Spleen (tissue), 11 donors: ENCODE measurements at regions not wholly inside any gene's neighbourhood (a gene's known extent, or its start where the extent isn't known, plus 50 kb on each side); places are given as distances from the start of the nearest gene placed in this dataset.
"Not testable (repeated sequence)": the region's sequence is repeated elsewhere in the genome, so short reads cannot be mapped to it uniquely, and the experiment has no call there.

Experiments used
- DNase-seq: peaks from one replicate; pipeline ENCODE4 v3.0.0-alpha.2; 2020
- H3K27ac ChIP-seq, 8 donors: fragments of 200-600 bp; sonication (generic) in 7 of 8; 1 replicate in 4 of 8; 2 replicates in 4 of 8; pipeline versions ENCODE4 v1.5.0 to v1.8.0; 2016 to 2021; ENCODE audit warnings: inconsistent platforms in 4 of 8, mild to moderate bottlenecking in 4 of 8, moderate library complexity in 1 of 8
- H3K27me3 ChIP-seq, 7 donors: fragments of 200-600 bp; sonication (generic) in 6 of 7; replicated peaks in 1 of 7; 1 replicate in 4 of 7; 2 replicates in 3 of 7; pipeline versions ENCODE4 v1.5.0 to v1.8.0; 2016 to 2021; ENCODE audit warnings: inconsistent platforms in 3 of 7, mild to moderate bottlenecking in 1 of 7
- H3K36me3 ChIP-seq, 6 donors: fragments of 200-600 bp; sonication (generic) in 5 of 6; 1 replicate in 4 of 6; 2 replicates in 2 of 6; pipeline versions ENCODE4 v1.5.0 to v1.8.0; 2016 to 2021; ENCODE audit warnings: inconsistent platforms in 2 of 6
- H3K4me1 ChIP-seq, 6 donors: fragments of 200-600 bp; sonication (generic) in 5 of 6; 1 replicate in 3 of 6; 2 replicates in 3 of 6; pipeline versions ENCODE4 v1.5.0 to v1.8.0; 2016 to 2021; ENCODE audit warnings: inconsistent platforms in 3 of 6
- H3K4me3 ChIP-seq, 8 donors: fragments of 200-600 bp; sonication (generic) in 7 of 8; 1 replicate in 4 of 8; 2 replicates in 4 of 8; pipeline versions ENCODE4 v1.5.0 to v1.8.0; 2016 to 2021; ENCODE audit warnings: inconsistent platforms in 4 of 8, mild to moderate bottlenecking in 4 of 8, moderate library complexity in 2 of 8
- H3K9me3 ChIP-seq, 8 donors: fragments of 200-600 bp; sonication (generic) in 7 of 8; 1 replicate in 4 of 8; 2 replicates in 4 of 8; pipeline versions ENCODE4 v1.5.0 to v1.8.0; 2016 to 2021; ENCODE audit warnings: inconsistent platforms in 4 of 8
- WGBS, 5 donors: extraction: QIAGEN DNeasy Blood & Tissue Kit in 3 of 5; methylation state at CpG; one replicate each; pipeline versions ENCODE4 v1.1.5 to v1.1.7; 2013 to 2018; 5-methylcytosine and 5-hydroxymethylcytosine counted together
- intact Hi-C: fragments of 100-400 bp; cut with DNase I; formaldehyde crosslinking; loops from one replicate; pipeline ENCODE4 v1.15.0; 2023; ENCODE audit warnings: low total_unique reads
- TF ChIP-seq, protein P1 (sequence below), 11 experiments: fragments of 200-600 bp in 7 of 11; fragments of 450-650 bp in 4 of 11; sonication (generic) in 4 of 11; IDR thresholded peaks in 8 of 11; conservative IDR thresholded peaks in 3 of 11; 1 replicate in 7 of 11; 2 replicates in 4 of 11; pipeline versions ENCODE4 v1.4.0 to v1.8.0; 2016 to 2021; ENCODE audit warnings: antibody characterized with exemption in 11 of 11, inconsistent platforms in 4 of 11, mild to moderate bottlenecking in 1 of 11
- donor health status: healthy with polysubstance abuse.
- donor health status: DM: no; HTN: no; CAD: no; lungs with moderate emphysema.
- donor health status: DM: no; HTN: no; CAD: no.
- donor health status: Bipolar disorder and iron deficiency.
- donor health status: healthy.
- donor health status: DM: no; HTN: no; CAD: no.
- donor health status: DM: yes; HTN: yes; CAD: no.

- DNase-seq, H3K36me3 ChIP-seq, H3K4me3 ChIP-seq, H3K9me3 ChIP-seq, H3K27ac ChIP-seq, intact Hi-C loops, H3K4me1 ChIP-seq, H3K27me3 ChIP-seq: not testable (repeated sequence)
- TF ChIP-seq, protein P1, sequence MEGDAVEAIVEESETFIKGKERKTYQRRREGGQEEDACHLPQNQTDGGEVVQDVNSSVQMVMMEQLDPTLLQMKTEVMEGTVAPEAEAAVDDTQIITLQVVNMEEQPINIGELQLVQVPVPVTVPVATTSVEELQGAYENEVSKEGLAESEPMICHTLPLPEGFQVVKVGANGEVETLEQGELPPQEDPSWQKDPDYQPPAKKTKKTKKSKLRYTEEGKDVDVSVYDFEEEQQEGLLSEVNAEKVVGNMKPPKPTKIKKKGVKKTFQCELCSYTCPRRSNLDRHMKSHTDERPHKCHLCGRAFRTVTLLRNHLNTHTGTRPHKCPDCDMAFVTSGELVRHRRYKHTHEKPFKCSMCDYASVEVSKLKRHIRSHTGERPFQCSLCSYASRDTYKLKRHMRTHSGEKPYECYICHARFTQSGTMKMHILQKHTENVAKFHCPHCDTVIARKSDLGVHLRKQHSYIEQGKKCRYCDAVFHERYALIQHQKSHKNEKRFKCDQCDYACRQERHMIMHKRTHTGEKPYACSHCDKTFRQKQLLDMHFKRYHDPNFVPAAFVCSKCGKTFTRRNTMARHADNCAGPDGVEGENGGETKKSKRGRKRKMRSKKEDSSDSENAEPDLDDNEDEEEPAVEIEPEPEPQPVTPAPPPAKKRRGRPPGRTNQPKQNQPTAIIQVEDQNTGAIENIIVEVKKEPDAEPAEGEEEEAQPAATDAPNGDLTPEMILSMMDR (IDR thresholded peaks at IDR 0.05 in 8 of 11, conservative IDR thresholded peaks at IDR 0.05 in 3 of 11) = peak in 7 of 11 experiments; percentile 27 to 52 (median 38)
- WGBS, 5 donors = 0 to 6% (median 2%) methylated on average over 1 to 2 of the region's 2 CpGs
Measured at GRCh38 chr10:47646686-47647273, 116.6 kb downstream of the SYT15B start.

GRCh38 chr10:47626975-47627374 lies 103.5 kb upstream of the AGAP9 start:
- H3K36me3 ChIP-seq, H3K9me3 ChIP-seq, intact Hi-C loops, H3K4me1 ChIP-seq, H3K27me3 ChIP-seq, H3K27ac ChIP-seq, H3K4me3 ChIP-seq, DNase-seq: not testable (repeated sequence)
- 88 to 94% methylated on average over 1 of the region's 1 CpG; no CpG with 5 or more reads in 3 of the 5 donors for WGBS, 5 donors

DNA sequence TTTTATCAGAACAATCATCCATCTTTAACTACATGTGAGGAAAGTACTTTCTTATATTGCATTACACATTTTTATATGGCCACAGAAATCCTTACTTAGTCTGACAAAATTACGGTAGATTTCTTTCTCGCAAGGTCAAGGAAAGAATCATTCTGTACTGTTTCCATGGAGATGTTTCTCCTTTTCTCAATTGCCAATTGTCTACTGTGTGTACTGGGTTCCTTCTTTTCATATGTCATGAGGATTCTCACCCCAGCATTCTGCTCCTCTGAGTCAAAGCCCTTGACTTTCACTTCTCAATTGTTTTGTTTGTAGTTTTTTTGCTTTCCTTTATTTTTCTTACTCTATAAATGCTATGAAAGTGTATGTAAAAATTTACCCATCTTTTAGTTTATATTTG lies 99.3 kb upstream of the AGAP9 start:
- H3K27ac ChIP-seq, intact Hi-C loops, H3K9me3 ChIP-seq, DNase-seq, H3K27me3 ChIP-seq, H3K36me3 ChIP-seq, H3K4me1 ChIP-seq, H3K4me3 ChIP-seq: not testable (repeated sequence)
- 63 to 84% (median 70%) methylated on average over 2 of the region's 2 CpGs for WGBS, 5 donors

DNA sequence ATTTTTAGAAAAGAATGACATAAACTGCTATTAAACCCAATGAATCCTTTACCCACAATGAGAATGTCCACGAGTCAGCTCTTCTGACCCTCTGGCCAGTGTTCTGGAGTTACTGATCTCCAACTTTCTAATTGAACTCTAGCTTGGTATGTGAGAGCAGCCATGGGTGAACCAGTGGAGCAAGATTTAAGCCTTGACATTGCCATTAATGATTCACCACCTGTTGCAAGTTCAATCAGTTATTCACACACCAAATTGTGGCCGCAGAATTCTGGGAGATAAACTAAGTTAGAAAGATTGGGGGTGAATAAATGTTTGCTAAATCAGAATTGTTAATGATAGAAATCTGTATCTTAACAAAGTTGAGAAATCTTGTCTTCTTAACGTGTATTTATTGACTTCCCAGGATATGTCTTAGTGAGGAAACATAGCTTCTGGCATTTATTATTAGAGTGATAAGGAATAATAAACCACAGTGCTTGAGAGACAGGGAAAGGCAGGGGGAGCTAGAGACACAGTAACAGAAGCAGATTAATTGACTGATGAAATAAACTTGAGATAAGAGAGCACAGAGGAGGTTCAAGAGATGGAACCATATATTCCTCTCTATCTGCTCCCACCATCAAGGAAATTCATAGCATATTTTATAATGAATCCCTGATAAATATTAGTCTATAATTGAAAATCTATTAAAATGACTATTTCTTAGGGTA lies 96.0 kb upstream of the AGAP9 start:
- DNase-seq, H3K4me3 ChIP-seq, H3K27me3 ChIP-seq, H3K9me3 ChIP-seq, H3K4me1 ChIP-seq, H3K27ac ChIP-seq, intact Hi-C loops, H3K36me3 ChIP-seq: not testable (repeated sequence)
- 61 to 90% (median 82%) methylated on average over 2 to 3 of the region's 3 CpGs for WGBS, 5 donors

DNA sequence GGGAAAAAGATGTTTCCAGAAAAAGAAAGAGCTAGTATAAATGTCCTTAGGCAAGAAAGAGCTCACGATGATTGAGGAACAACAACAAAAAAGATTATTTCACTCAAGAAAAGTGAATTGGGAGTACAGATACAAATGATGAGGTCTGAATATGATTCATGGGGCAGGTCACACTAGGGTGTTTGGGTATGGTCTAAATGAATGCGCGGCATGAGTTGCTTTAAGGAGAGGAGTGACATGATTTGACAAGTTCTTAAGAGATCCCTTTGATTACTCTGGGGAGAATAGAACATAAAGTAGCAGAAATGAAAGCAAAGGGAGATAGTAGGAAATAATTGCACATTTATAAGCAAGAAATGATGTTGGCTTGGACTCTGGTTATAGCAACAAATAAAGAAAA lies 85.9 kb upstream of the AGAP9 start:
- H3K4me1 ChIP-seq, H3K36me3 ChIP-seq, H3K4me3 ChIP-seq, H3K9me3 ChIP-seq, DNase-seq, H3K27me3 ChIP-seq, intact Hi-C loops, H3K27ac ChIP-seq: not testable (repeated sequence)
- WGBS, 5 donors = 63 to 81% methylated on average over 1 of the region's 3 CpGs; no CpG with 5 or more reads in 3 of the 5 donors

GRCh38 chr10:47605791-47606773 lies 82.6 kb upstream of the AGAP9 start:
- H3K4me3 ChIP-seq, H3K4me1 ChIP-seq, H3K27me3 ChIP-seq, DNase-seq, intact Hi-C loops, H3K36me3 ChIP-seq, H3K27ac ChIP-seq, H3K9me3 ChIP-seq: not testable (repeated sequence)
- 50 to 92% methylated on average over 1 of the region's 1 CpG; no CpG with 5 or more reads in 3 of the 5 donors for WGBS, 5 donors

- H3K27me3 ChIP-seq, DNase-seq, H3K4me3 ChIP-seq, H3K9me3 ChIP-seq, H3K36me3 ChIP-seq, intact Hi-C loops, H3K4me1 ChIP-seq, H3K27ac ChIP-seq: not testable (repeated sequence)
- WGBS, 5 donors = 66 to 95% (median 81%) methylated on average over 2 of the region's 2 CpGs
Measured at GRCh38 chr10:47600604-47601003, 77.2 kb upstream of the AGAP9 start.

GRCh38 chr10:47600127-47600526 lies 76.7 kb upstream of the AGAP9 start:
- H3K4me1 ChIP-seq, H3K4me3 ChIP-seq, intact Hi-C loops, DNase-seq, H3K27ac ChIP-seq, H3K36me3 ChIP-seq, H3K9me3 ChIP-seq, H3K27me3 ChIP-seq: not testable (repeated sequence)
- 64 to 85% (median 67%) methylated on average over 9 to 15 of the region's 15 CpGs; no CpG with 5 or more reads in 1 of the 5 donors for WGBS, 5 donors

DNA sequence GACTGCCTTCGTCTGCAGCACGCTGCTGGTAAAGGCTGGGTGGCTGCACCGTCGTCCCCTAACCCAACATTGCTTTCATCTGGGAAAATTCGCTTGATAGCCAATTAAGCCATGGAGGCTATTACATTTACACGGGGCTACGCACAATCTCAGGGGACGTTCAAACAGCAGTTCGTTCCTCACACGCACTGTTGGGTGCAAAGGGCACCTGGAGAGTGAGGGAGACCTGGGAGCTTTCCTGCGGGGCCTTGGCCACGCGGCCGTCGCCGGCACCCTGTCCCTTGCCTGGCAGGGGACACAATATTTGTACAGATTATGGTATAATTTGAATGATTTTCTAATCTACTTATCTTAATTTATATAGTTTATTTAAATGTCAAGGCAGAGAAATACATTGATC lies 76.2 kb upstream of the AGAP9 start:
- H3K4me1 ChIP-seq, H3K9me3 ChIP-seq, H3K27ac ChIP-seq, DNase-seq, intact Hi-C loops, H3K4me3 ChIP-seq, H3K36me3 ChIP-seq, H3K27me3 ChIP-seq: not testable (repeated sequence)
- 86 to 94% (median 90%) methylated on average over 15 to 16 of the region's 16 CpGs for WGBS, 5 donors

DNA sequence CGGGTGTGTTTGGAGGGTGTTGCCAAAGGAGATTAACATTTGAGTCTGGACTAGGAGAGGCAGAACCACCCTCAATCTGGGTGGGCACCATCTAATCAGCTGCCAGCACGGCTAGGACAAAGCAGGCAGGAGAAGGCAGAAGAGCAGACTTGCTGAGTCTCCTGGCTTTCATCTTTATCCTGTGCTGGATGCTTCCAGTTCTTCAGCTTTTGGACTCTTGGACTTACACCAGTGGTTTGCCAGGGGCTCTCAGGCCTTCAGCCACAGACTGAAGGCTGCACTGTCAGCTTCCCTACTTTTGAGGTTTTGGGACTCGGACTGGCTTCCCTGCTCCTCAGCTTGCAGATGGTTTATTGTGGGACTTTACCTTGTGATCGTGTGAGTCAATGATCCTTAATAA lies 70.4 kb upstream of the AGAP9 start:
- WGBS, 5 donors = 63 to 100% (median 89%) methylated on average over 1 to 2 of the region's 4 CpGs
- H3K4me1 ChIP-seq, intact Hi-C loops, H3K27ac ChIP-seq, H3K36me3 ChIP-seq, DNase-seq, H3K4me3 ChIP-seq, H3K27me3 ChIP-seq, H3K9me3 ChIP-seq: not testable (repeated sequence)
